BLaER1 (cell line): ENCODE measurements at regions not wholly inside any gene's neighbourhood (a gene's known extent, or its start where the extent isn't known, plus 50 kb on each side); places are given as distances from the start of the nearest gene placed in this dataset.

Experiments used
- H3K27ac ChIP-seq: shearing (Covaris generic); formaldehyde crosslinking; 2 replicates; pipeline ENCODE4 v1.8.1; 2022
- H3K27me3 ChIP-seq: shearing (Covaris generic); formaldehyde crosslinking; 2 replicates; pipeline ENCODE4 v1.8.1; 2022
- H3K36me3 ChIP-seq: shearing (Covaris generic); formaldehyde crosslinking; 2 replicates; pipeline ENCODE4 v1.8.1; 2022
- H3K4me1 ChIP-seq: shearing (Covaris generic); formaldehyde crosslinking; 2 replicates; pipeline ENCODE4 v1.8.1; 2022
- H3K4me2 ChIP-seq: shearing (Covaris generic); formaldehyde crosslinking; 2 replicates; pipeline ENCODE4 v1.8.1; 2022
- H3K4me3 ChIP-seq: shearing (Covaris generic); formaldehyde crosslinking; 2 replicates; pipeline ENCODE4 v1.8.1; 2022
- H3K9ac ChIP-seq: shearing (Covaris generic); formaldehyde crosslinking; 2 replicates; pipeline ENCODE4 v1.8.1; 2022
- H3K9me3 ChIP-seq: shearing (Covaris generic); formaldehyde crosslinking; 2 replicates; pipeline ENCODE4 v1.8.1; 2022
- H4K20me1 ChIP-seq: shearing (Covaris generic); formaldehyde crosslinking; 2 replicates; pipeline ENCODE4 v1.8.1; 2022
- Cebpa-rat ChIP-seq: shearing (Covaris generic); IDR thresholded peaks from 2 replicates; pipeline ENCODE4 v1.8.1; 2022

DNA sequence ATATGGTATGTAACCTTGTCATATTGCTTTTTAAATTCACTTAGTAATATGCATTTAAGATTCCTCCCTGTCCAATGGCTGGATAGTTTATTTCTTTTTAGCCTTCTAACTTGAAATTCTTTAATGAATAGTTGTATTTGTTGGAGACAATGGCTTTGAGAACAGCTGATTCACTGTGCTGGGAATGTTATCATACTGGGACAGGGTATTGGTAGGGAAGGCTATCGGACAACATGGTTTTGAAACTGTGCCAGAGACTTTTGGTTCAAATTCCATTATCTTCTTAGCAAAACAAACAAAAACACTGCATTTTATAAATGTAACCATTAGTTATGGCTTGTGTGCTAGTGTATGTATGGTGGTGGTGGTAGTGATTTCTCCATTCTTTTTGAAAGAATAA lies 517.1 kb upstream of the ANKRD30A start:
- no peaks in the 10 kb centered on the region for H3K4me1 ChIP-seq
- no peak overlapping the region for H3K4me2 ChIP-seq
- no peaks in the 10 kb centered on the region for H3K9me3 ChIP-seq
- H4K20me1 ChIP-seq, result no peaks in the 10 kb centered on the region
- no peak overlapping the region for H3K9ac ChIP-seq
- no peak overlapping the region for H3K4me3 ChIP-seq
- H3K36me3 ChIP-seq, result no peaks in the 10 kb centered on the region
- H3K27me3 ChIP-seq, result no peaks in the 10 kb centered on the region
- no peak for TF ChIP-seq Cebpa-rat
- no peak overlapping the region for H3K27ac ChIP-seq

DNA sequence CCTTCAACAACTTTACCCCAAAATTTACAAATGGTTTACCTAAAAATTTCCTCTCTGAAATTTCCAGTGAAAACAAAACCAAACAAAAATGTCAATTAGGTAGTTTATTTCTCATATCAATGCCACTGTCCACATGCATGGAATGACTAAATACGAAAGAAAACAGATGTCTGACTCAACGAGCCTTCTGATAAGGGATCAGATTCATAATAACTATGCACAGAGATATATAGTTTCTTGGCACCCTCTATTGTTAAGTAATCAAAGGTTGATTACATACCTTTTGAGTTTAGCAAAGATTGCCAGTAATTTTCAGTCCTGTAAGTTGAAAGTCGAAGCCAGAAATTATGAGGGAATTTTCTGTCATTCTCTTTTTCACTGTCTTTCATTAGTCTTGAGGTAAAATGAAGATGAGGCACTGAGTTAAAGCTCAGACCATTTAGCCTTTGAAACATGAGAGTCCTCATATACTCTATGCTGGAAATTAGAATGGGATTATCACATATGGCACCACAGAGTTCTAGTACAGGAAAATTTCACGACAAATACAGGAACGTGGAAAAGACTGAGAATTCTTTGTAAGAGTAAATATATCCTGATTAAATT lies 519.1 kb upstream of the ANKRD30A start:
- no peak overlapping the region for H3K4me2 ChIP-seq
- no peak overlapping the region for H3K9ac ChIP-seq
- TF ChIP-seq Cebpa-rat, result no peak
- H4K20me1 ChIP-seq, result no peaks in the 10 kb centered on the region
- H3K36me3 ChIP-seq, result no peaks in the 10 kb centered on the region
- no peaks in the 10 kb centered on the region for H3K27me3 ChIP-seq
- no peak overlapping the region for H3K27ac ChIP-seq
- H3K4me1 ChIP-seq, result no peaks in the 10 kb centered on the region
- no peaks in the 10 kb centered on the region for H3K9me3 ChIP-seq
- H3K4me3 ChIP-seq, result no peak overlapping the region

DNA sequence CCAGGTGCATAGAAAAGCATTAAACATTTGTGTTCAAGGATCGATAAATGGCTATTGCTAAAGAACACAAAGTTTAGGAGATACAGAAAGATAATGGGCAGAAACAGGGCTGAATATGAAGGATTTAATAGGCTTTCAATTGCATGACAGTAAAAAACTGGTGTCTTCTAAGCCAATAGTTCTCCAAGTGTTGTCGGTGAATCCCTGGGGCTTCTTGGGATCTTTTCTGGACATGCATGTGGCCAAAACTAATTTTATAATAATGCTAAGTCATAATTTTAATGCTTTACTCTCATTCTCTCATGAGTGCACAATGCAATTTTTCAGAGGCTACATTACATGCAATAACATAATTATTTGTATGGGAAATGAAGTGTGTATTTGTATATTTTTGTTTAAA lies 521.1 kb upstream of the ANKRD30A start:
- H3K9ac ChIP-seq, result no peak overlapping the region
- no peaks in the 10 kb centered on the region for H3K9me3 ChIP-seq
- no peak overlapping the region for H3K4me2 ChIP-seq

DNA sequence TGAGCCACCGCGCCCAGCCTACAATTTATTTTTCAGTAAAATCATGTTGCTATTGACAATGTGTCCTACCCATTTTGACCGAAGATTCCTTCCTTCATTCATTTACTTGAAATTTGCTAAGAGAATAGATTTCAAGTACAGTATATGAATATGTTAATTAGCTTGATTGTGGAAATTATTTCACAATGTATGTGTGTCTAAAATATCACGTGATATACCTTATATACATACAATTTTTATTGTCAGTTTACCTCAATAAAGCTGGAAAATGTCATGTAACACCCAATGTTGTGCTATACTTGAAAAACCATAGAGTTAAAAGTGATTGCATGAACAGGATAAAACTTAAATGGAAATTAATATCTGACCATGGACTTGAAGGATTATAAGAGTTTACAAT lies 521.7 kb upstream of the ANKRD30A start:
- H3K36me3 ChIP-seq, result no peaks in the 10 kb centered on the region
- H3K27me3 ChIP-seq, result no peaks in the 10 kb centered on the region
- H3K4me3 ChIP-seq, result no peak overlapping the region
- no peak for TF ChIP-seq Cebpa-rat
- no peak overlapping the region for H3K27ac ChIP-seq
- H3K9ac ChIP-seq, result no peak overlapping the region
- H3K9me3 ChIP-seq, result no peaks in the 10 kb centered on the region
- H3K4me2 ChIP-seq, result no peak overlapping the region
- H4K20me1 ChIP-seq, result no peaks in the 10 kb centered on the region
- H3K4me1 ChIP-seq, result no peaks in the 10 kb centered on the region

More for the DNA sequence above, 521.1 kb upstream of the ANKRD30A start:
- Histone ChIP-seq H4K20me1 (no peaks in the 10 kb centered on the region), H3K27me3 (no peaks in the 10 kb centered on the region), H3K4me1 (no peaks in the 10 kb centered on the region), H3K4me3 (no peak overlapping the region), H3K36me3 (no peaks in the 10 kb centered on the region), H3K27ac (no peak overlapping the region)
- no peak for TF ChIP-seq Cebpa-rat

DNA sequence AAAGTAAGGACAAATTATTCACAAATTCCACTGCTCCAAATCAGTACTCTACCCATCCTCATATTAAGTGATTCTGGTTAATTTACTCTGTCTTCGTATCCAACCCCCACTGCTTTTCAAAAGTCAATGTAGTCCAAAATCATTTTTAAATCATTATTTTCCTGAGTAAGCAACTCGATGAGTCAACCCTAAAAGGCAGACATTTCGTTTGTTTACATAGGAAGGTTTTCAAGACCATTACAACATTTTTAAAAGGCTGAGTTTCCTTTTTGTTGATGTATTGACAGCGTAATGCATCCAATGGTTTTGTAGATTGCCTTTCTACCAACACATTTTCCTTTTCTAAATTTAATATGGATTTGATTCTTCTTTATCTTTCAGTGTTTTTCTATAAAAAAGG lies 523.0 kb upstream of the ANKRD30A start:
- H3K4me2 ChIP-seq, result no peak overlapping the region
- H3K27me3 ChIP-seq, result no peaks in the 10 kb centered on the region
- H3K27ac ChIP-seq, result no peak overlapping the region
- H3K9ac ChIP-seq, result no peak overlapping the region
- H3K4me1 ChIP-seq, result no peaks in the 10 kb centered on the region
- H4K20me1 ChIP-seq, result no peaks in the 10 kb centered on the region
- H3K4me3 ChIP-seq, result no peak overlapping the region
- H3K36me3 ChIP-seq, result no peaks in the 10 kb centered on the region
- no peaks in the 10 kb centered on the region for H3K9me3 ChIP-seq
- no peak for TF ChIP-seq Cebpa-rat

DNA sequence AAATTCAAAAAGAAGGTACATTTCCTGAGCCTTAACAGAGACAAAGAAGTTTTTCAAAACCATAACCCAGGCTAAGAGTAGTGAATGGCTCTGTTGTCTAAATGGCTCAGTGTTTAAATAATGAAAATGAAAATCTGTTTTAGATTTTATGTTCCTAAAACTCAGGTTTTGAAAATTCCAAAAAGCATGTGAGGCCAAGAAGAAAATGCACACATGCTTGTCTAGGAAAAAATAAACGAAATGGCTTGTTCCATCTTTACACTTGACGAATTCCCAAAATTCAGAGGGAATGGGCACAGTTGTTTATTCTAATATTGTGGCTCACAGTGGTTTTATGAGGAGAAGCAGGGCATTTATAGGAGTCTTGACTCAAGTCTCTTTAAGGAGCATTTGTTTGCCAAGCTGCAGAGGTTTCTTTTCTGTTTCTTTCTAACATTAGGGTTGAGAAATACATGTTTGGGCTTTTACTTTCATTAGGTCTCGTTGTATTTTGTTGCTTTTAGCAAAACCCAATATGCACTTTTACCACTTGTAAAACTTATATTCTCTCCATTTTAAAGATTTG lies 527.6 kb upstream of the ANKRD30A start:
- Histone ChIP-seq H3K27me3 (no peaks in the 10 kb centered on the region), H3K9ac (no peak overlapping the region), H3K4me2 (no peak overlapping the region), H3K4me1 (no peaks in the 10 kb centered on the region), H3K36me3 (no peaks in the 10 kb centered on the region), H3K27ac (no peak overlapping the region), H3K4me3 (no peak overlapping the region), H4K20me1 (no peaks in the 10 kb centered on the region), H3K9me3 (no peaks in the 10 kb centered on the region)
- TF ChIP-seq Cebpa-rat, result no peak

DNA sequence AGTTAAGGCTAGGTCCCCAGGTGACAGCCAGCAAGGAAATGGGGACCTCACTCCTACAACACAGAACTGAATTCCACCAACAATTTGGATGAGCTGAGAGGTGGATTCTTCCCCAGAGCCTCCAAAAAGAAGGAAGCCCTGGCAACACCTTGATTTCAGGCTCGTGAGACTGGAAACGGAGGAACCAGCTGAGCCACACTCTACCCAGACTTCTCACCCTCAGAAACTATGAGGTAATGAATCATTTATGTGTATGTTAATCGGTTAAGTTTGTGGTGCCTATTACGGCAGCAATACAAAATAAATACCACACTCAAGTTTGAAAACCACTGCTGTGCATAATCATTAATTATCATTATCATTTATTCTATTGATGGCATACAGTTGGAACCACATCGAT lies 532.4 kb upstream of the ANKRD30A start:
- H3K27ac ChIP-seq, result no peak overlapping the region
- H3K4me2 ChIP-seq, result no peak overlapping the region
- H3K9me3 ChIP-seq, result no peaks in the 10 kb centered on the region
- no peak for TF ChIP-seq Cebpa-rat
- H3K36me3 ChIP-seq, result no peaks in the 10 kb centered on the region
- no peak overlapping the region for H3K4me3 ChIP-seq
- H3K27me3 ChIP-seq, result no peaks in the 10 kb centered on the region
- no peak overlapping the region for H3K9ac ChIP-seq
- H3K4me1 ChIP-seq, result no peaks in the 10 kb centered on the region
- no peaks in the 10 kb centered on the region for H4K20me1 ChIP-seq

DNA sequence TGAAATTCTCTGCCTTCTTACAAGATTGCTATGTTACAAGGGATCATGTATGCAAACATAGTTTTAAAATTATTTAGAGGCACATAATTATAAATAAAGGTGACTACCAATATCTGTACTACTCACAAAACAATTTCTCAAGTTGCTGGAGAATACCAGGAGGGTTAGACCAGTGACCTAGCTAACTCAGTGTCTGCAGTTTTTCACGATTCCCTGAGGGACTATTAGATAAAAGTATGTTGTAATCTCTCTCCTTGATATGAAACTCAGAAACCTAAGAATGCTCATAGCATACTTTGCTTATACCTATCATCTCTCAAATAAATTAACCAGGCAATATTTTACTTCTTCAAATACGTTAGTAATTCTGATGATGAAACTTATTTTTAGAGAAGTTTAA lies 534.0 kb upstream of the ANKRD30A start:
- TF ChIP-seq Cebpa-rat, result no peak
- Histone ChIP-seq H3K4me3 (no peak overlapping the region), H3K36me3 (no peaks in the 10 kb centered on the region), H3K4me1 (no peaks in the 10 kb centered on the region), H3K4me2 (no peak overlapping the region), H3K27me3 (no peaks in the 10 kb centered on the region), H3K9ac (no peak overlapping the region), H3K27ac (no peak overlapping the region), H3K9me3 (no peaks in the 10 kb centered on the region), H4K20me1 (no peaks in the 10 kb centered on the region)

DNA sequence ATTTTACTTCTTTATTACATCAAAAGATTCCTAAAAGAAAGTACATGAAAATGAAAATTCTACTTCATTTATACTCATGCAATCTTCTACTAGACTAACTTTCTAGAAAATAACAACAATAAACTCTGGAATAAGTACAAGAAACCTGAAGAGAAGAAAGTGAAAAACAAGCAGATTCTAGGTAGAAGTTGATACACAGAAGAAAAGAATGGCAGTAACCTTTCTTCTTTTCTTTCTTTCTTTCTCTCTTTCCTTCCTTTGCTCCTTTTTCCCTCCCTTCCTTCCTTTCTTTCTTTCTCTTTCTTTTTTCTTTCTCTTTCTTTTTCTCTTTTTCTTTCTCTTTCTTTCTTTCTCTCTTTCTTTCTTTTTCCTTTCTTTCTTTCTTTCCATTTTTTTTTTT lies 541.7 kb upstream of the ANKRD30A start:
- no peaks in the 10 kb centered on the region for H3K4me1 ChIP-seq
- H3K36me3 ChIP-seq, result no peaks in the 10 kb centered on the region
- no peak for TF ChIP-seq Cebpa-rat
- H3K9ac ChIP-seq, result no peak overlapping the region
- H4K20me1 ChIP-seq, result no peaks in the 10 kb centered on the region
- H3K27ac ChIP-seq, result no peak overlapping the region
- H3K27me3 ChIP-seq, result no peaks in the 10 kb centered on the region
- no peaks in the 10 kb centered on the region for H3K9me3 ChIP-seq
- no peak overlapping the region for H3K4me2 ChIP-seq
- no peak overlapping the region for H3K4me3 ChIP-seq

DNA sequence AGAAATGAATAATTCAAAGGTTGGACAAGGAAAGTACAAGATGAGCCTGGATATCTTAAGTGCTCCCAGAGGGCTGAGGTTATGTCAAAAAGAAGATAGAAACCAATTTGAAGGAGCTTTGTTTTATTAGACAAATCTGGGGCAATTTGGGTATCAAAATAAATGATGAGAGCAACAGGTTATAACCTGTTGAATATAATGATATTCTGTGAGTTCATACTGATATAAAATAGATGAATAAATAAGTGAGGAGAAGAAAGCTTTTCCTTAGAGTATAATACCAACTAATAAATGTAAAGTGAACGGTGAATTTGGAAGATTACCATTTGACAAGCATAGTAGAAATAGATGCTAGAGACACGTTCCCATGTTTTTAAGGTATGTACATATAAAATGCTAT lies 544.2 kb upstream of the ANKRD30A start:
- no peak for TF ChIP-seq Cebpa-rat
- Histone ChIP-seq H3K27ac (no peak overlapping the region), H4K20me1 (no peaks in the 10 kb centered on the region), H3K9me3 (no peaks in the 10 kb centered on the region), H3K27me3 (no peaks in the 10 kb centered on the region), H3K9ac (no peak overlapping the region), H3K4me1 (no peaks in the 10 kb centered on the region), H3K4me2 (no peak overlapping the region), H3K36me3 (no peaks in the 10 kb centered on the region), H3K4me3 (no peak overlapping the region)

DNA sequence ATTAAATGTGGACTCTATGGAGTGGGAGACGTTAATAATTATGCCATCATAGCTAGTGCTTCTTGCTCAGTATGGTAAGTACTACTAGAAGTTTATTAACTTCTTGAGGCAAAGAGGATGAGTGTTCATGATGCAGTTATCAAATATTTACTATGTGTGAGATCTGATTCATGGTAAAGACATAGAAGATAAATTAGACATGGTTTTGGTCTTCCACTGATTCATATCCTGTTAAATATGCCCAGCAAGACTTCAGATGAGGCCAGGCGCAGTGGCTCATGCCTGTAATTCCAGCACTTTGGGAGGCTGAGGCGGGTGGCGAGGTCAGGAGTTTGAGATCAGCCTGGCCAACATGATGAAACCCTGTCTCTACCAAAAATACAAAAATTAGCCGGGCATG lies 547.1 kb upstream of the ANKRD30A start:
- Histone ChIP-seq H4K20me1 (no peaks in the 10 kb centered on the region), H3K9me3 (peaks cover 4% of the 10 kb centered on the region; the same call in 1 of the 2 replicates), H3K27me3 (no peaks in the 10 kb centered on the region), H3K27ac (no peak overlapping the region), H3K9ac (no peak overlapping the region), H3K4me1 (no peaks in the 10 kb centered on the region), H3K4me2 (no peak overlapping the region), H3K4me3 (no peak overlapping the region), H3K36me3 (no peaks in the 10 kb centered on the region)
- TF ChIP-seq Cebpa-rat, result no peak
